ENCODE measurements at regions not wholly inside any gene's neighbourhood (a gene's known extent, or its start where the extent isn't known, plus 50 kb on each side); places are given as distances from the start of the nearest gene placed in this dataset.

- H3K4me1 Mint-ChIP-seq, result no peaks in the 10 kb centered on the region
- no peak for DNase-seq
- no peak overlapping the region for H3K27ac Mint-ChIP-seq
- H3K27me3 Mint-ChIP-seq, result peaks cover 22% of the 10 kb centered on the region
- no peak for ATAC-seq (ENCODE audit: low read depth)
- H3K9me3 Mint-ChIP-seq, result no peaks in the 10 kb centered on the region
- H3K4me3 Mint-ChIP-seq, result no peak overlapping the region
- ChIA-PET POLR2A (no interaction called here), CTCF (no interaction called here)
- intact Hi-C loops (cut with micrococcal nuclease), result no loop called here
- TF ChIP-seq CTCF (IDR thresholded peaks at IDR 0.05), result no peak
- H3K36me3 Mint-ChIP-seq (ENCODE audit: low read depth), result no peaks in the 10 kb centered on the region
These were observed 93.9 kb upstream of the IL33 start for GRCh38 chr9:6121707-6122106.

DNA sequence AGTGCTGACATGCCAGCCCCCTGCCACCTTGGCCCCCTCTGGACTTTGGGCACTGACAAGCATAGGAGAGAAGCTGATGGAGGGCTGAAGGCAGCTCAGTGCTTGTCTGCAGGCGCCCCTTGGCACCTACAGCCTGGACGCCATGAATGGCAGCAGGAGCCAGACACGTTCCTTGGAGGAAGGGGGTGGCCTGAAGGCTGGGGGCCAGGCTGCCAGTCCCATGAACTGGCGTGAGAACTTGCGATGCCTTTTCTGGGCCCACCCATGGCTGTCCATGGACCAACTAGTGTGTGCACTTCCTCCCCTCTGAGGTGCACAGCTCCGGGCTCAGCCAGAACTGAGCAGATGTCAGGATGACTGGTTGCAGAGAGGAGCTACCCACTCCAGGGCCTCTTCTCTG is 99.0 kb upstream of the RANBP6 start:
- ATAC-seq (ENCODE audit: low read depth) (no peak), DNase-seq (no peak)
- CTCF ChIA-PET, result no interaction called here
- no peaks in the 10 kb centered on the region for H3K4me1 Mint-ChIP-seq
- intact Hi-C loops (cut with micrococcal nuclease), result no loop called here
- no peak overlapping the region for H3K27ac Mint-ChIP-seq
- POLR2A ChIA-PET, result no interaction called here
- H3K9me3 Mint-ChIP-seq, result no peaks in the 10 kb centered on the region
- H3K36me3 Mint-ChIP-seq (ENCODE audit: low read depth), result no peaks in the 10 kb centered on the region
- no peak overlapping the region for H3K4me3 Mint-ChIP-seq
- TF ChIP-seq CTCF (IDR thresholded peaks at IDR 0.05), result no peak
- peaks cover 3% of the 10 kb centered on the region for H3K27me3 Mint-ChIP-seq

GRCh38 chr9:6113819-6114218 is 98.4 kb upstream of the RANBP6 start:
- H3K4me3 Mint-ChIP-seq, result no peak overlapping the region
- ChIA-PET POLR2A (no interaction called here), CTCF (no interaction called here)
- intact Hi-C loops (cut with micrococcal nuclease), result no loop called here
- DNase-seq (no peak), ATAC-seq (ENCODE audit: low read depth) (no peak)
- no peaks in the 10 kb centered on the region for H3K4me1 Mint-ChIP-seq
- no peak for TF ChIP-seq CTCF (IDR thresholded peaks at IDR 0.05)
- peaks cover 3% of the 10 kb centered on the region for H3K27me3 Mint-ChIP-seq
- no peak overlapping the region for H3K27ac Mint-ChIP-seq
- H3K36me3 Mint-ChIP-seq (ENCODE audit: low read depth), result no peaks in the 10 kb centered on the region
- no peaks in the 10 kb centered on the region for H3K9me3 Mint-ChIP-seq

GRCh38 chr9:6113312-6113711 is 97.9 kb upstream of the RANBP6 start:
- no peaks in the 10 kb centered on the region for H3K9me3 Mint-ChIP-seq
- no peak overlapping the region for H3K4me3 Mint-ChIP-seq
- intact Hi-C loops (cut with micrococcal nuclease), result no loop called here
- H3K27me3 Mint-ChIP-seq, result peaks cover 3% of the 10 kb centered on the region
- ChIA-PET CTCF (no interaction called here), POLR2A (no interaction called here)
- TF ChIP-seq CTCF (IDR thresholded peaks at IDR 0.05), result no peak
- H3K4me1 Mint-ChIP-seq, result no peaks in the 10 kb centered on the region
- H3K36me3 Mint-ChIP-seq (ENCODE audit: low read depth), result no peaks in the 10 kb centered on the region
- no peak overlapping the region for H3K27ac Mint-ChIP-seq
- DNase-seq, result no peak
- ATAC-seq (ENCODE audit: low read depth), result no peak

GRCh38 chr9:6109986-6110385 is 94.6 kb upstream of the RANBP6 start:
- H3K27ac Mint-ChIP-seq, result no peak overlapping the region
- DNase-seq (no peak), ATAC-seq (ENCODE audit: low read depth) (no peak)
- ChIA-PET CTCF (no interaction called here), POLR2A (no interaction called here)
- H3K36me3 Mint-ChIP-seq (ENCODE audit: low read depth), result no peaks in the 10 kb centered on the region
- no peaks in the 10 kb centered on the region for H3K9me3 Mint-ChIP-seq
- no peak for TF ChIP-seq CTCF (IDR thresholded peaks at IDR 0.05)
- no peaks in the 10 kb centered on the region for H3K27me3 Mint-ChIP-seq
- intact Hi-C loops (cut with micrococcal nuclease), result no loop called here
- H3K4me1 Mint-ChIP-seq, result no peaks in the 10 kb centered on the region
- no peak overlapping the region for H3K4me3 Mint-ChIP-seq
